ENCODE measurements at regions not wholly inside any gene's neighbourhood (a gene's known extent, or its start where the extent isn't known, plus 50 kb on each side); places are given as distances from the start of the nearest gene placed in this dataset.

DNA sequence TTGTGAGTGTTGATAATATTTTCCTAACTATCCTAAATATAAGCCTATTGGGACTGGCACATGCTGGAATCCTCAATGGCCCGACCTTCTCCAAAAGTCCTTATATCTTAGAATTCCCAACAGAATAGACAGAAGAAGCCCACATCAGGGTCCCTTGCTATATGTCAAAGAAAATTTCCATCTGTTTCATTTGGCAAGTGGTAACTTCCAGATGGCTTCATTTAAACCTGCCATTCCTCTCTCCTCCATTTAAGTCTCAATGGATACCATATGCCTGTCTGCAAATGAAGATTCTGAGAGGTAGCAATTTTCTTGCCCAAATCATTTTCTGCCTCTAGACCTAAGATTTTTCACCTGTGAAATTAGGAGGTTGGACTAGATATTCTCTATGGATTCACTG lies 73.1 kb upstream of the KCNA4 start:
- no peak for DNase-seq

DNA sequence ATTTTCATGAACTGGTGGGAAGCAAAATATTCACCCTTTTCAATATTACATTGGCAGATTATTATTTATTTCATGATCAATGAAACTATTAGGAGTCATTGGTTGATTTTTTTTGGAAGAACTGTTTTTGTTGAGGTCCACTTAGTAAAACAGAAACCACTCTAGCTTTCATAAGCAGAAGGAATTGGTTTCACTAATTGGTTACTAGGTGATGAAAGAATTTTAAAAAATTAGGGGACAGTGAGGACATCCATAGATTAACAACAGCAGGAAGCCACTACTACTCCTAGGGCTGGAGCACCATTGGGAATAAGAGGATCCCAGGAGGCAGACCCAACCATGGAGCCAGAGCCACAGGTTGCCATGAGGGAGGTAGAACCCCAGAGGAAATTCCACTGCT lies 74.4 kb upstream of the KCNA4 start:
- no peak for DNase-seq

GRCh38 chr11:30091737-30092136 lies 74.9 kb upstream of the KCNA4 start:
- DNase-seq = no peak

- no peak for DNase-seq
Measured at GRCh38 chr11:30092518-30092917, 75.7 kb upstream of the KCNA4 start.

GRCh38 chr11:30100495-30100894 lies 83.7 kb upstream of the KCNA4 start:
- no peak for DNase-seq

GRCh38 chr11:30106222-30107181 lies 89.7 kb upstream of the KCNA4 start:
- DNase-seq = no peak

DNA sequence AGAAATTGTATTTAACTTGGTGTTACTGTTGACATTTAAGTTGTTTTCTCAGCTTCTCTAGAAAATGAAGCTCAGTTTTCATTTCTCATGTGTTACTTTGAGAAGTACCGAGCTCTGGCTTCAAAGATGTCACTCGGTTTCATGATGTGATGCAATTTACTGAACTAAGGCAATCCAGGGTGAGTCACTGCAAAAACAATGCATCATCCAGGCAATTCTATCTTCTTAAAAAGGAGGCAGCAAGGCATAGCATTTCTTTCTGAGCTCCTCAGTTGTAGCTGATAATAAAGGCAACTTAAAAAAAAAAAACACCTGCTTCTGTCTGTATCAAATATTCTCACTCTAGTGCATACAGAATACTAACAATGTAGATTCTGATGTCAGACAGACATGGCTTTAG lies 91.1 kb upstream of the KCNA4 start:
- DNase-seq = no peak

DNA sequence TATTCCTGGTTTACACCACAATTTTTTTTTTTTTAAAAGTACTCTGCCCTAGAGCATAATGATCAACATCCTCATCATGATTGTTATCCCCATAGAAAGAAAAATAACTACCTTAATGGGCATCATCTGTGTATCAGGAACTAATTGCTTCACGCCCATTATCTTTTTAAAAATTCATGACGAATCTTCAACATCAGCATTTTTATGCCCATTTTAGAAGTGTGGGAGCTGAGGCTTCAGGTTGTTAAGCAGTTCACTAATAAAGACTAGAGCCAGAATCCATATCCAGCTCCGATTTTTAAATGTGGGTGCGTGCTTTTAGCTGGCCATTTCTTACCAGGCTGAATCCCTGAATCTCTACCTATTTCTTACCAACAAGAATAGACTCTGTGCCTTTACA lies 92.9 kb upstream of the KCNA4 start:
- no peak for DNase-seq

DNA sequence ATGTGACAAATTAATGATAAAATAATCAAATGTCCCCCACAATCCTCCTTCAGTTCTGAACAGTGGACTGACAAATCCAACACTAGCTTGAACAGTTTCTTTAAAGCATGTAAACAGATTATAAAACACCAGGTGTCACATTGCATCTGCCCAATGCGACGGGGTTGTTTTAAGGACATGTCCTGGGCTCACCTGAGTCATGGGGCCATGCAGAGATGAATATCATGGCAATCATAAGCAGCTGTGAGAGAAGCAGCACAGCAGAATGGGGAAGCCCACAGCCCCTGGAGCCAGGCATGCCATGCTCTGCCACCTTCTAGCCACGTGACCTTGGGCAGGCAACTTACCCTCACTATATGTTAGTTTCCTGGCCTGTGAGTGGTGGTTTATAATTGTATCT lies 93.9 kb upstream of the KCNA4 start:
- DNase-seq = no peak

DNA sequence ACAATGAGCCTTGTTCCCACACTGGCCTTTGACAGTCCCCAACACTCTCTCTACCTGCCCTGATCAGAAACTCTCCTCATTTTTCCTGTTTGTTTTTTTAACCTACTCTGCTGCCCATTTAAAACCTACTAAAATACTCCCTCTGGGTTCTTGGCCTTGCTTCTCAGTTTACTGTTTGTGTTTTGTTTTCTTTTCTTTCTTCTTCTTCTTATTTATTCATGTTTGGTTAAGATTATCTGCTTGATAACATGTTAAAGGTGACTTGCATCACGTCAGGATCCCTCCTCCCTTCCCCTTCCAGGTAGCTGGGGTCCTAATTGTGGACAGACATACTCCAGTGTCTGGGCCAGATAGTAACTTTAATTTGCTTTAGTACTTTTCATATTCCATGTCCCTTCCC lies 95.0 kb upstream of the KCNA4 start:
- no peak for DNase-seq

- no peak for DNase-seq
Measured at GRCh38 chr11:30113326-30113898, 96.6 kb upstream of the KCNA4 start.

- no peak for DNase-seq
Measured at GRCh38 chr11:30116512-30116911, 99.7 kb upstream of the KCNA4 start.

DNA sequence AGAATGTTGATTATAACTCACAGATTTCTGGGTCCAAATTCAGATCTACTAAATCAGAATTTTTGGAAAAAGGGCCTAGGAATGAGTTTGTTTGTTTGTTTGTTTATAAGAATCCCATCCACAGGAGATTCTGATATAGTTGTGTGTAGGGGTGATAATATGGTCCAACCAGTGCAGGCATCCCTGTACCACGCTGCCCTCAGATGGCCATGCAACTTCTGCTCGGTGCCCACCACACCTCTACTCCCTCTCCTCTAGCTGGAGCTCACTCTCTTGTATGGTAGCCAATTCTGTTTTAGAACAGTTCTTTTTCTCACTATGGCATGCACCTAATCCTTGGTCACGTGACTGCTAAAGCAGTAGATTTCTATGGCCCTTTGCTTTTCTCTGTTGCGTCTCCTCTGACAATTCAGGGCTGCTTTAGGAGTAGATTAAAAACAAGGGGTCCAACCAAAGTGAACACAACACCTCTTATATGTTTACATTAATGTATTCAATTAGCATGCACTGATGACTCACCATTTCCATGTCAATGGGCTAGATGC lies 103.3 kb upstream of the KCNA4 start:
- DNase-seq = no peak

- no peak for DNase-seq
Measured at GRCh38 chr11:30125456-30125855, 105.4 kb upstream of the FSHB start.

DNA sequence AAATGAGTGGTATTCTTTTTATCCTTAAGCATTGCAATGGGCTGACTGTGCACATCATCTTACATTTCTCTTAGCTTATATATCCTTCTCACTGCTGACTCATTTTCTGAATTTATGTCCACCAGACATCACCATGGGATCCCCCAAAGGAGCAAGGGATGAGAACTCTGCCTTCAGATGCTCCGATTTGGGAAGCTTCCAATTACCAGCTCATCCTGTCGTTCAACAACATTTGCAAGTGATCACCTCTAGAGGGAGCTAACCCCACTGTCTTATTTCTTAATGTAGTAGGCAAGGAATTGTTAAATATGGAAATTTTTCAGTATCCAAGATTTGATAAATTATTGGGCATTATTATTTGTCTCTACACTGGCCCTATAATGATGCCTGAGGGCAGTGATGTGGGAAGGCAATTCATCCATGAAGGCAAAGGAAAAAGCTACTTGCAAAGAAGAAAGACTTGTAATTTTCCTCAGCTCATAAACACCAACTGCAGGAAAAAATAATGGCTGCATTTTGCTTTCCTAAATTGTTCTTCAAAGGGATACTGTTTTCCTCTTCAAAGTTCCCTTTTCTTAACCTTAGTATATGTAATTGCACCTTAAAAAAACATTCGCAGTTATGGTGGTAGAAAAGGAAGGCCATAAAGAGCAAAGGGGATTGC lies 102.4 kb upstream of the FSHB start:
- DNase-seq = peak in 5 of 56 donors; percentile 0 to 45 (median 7)

- DNase-seq = no peak
Measured at GRCh38 chr11:30131535-30131934, 99.3 kb upstream of the FSHB start.

GRCh38 chr11:30133281-30133680 lies 97.5 kb upstream of the FSHB start:
- no peak for DNase-seq

DNA sequence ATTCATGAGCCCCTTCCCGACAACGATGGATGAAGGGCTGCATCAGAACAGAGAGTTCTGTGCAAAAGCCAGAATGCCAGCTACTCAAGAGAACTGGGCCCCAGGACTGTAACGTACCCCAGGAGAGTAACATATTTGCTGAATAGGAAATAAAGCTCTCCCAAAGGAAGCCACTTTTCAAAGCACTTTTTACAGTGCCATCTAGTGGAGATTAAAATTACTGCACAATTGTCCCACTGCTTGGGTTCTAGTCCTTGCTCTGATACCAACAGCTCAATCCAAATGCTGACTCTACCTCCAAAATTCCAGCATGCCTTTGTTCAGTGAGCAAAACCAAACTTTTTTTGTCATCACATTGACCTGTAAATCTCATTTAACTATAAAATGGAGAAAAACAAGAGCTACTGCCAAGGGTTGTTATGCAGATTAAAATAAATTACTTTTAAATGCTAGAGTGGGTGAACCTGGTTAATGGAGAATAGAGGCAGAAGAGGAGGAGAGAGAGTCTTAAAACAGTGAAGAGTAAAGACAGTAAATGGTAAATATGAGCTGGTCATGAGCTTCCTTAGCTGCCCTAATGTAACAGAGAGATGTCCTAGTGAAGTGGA lies 87.6 kb upstream of the FSHB start:
- no peak for DNase-seq

DNA sequence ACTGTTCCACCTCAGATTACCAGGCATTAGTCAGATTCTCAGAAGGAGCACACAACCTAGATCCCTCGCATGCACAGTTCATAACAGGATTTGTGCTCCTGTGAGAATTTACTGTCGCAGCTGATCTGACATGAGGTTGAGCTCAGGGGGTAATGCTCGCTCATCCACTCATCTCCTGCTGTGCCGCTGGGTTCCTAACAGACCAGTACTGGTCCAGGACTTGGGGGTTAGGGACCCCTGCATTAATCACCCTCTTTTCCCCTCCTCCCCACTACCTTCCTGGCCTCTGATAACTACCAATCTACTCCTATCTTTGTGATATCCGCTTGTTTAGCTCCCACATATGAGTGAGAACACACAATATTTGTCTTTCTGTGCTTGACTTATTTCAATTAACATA lies 83.5 kb upstream of the FSHB start:
- no peak for DNase-seq

- no peak for DNase-seq
Measured at GRCh38 chr11:30149998-30150397, 80.8 kb upstream of the FSHB start.

DNA sequence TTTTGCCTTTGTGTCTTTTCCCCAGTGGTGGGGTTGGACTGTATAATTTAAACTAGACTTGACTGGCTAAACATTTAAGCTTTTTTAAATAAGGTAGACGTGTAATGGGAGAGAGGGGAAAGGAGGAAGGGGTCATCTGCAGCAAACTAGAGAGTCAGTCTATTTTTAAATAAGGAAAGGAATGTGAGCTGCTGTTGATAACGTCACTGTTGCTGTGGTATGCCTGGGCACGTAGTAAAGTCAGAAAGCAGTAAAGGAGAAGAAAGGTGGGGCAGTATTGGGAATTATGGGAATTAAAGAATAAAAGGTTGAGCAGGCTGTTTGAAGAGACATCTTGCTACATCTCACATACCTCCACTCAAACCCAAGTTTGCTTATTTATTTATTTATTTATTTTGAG lies 80.4 kb upstream of the FSHB start:
- DNase-seq = no peak

- no peak for DNase-seq
Measured at GRCh38 chr11:30153008-30153407, 77.8 kb upstream of the FSHB start.
